HFF-Myc (cell line): ENCODE measurements at regions not wholly inside any gene's neighbourhood (a gene's known extent, or its start where the extent isn't known, plus 50 kb on each side); places are given as distances from the start of the nearest gene placed in this dataset.

Source experiments
- DNase-seq: peaks from one replicate; pipeline ENCODE4 v3.0.0-alpha.2; 2011; ENCODE audit warnings: low read depth; ENCODE audit errors: extremely low read depth
- H3K4me3 ChIP-seq: replicated peaks from 2 replicates; pipeline ENCODE4 v1.5.1; 2011; ENCODE audit warnings: low read depth, mild to moderate bottlenecking, control low read depth, low read length
- CTCF ChIP-seq: IDR thresholded peaks from 2 replicates; pipeline ENCODE4 v1.5.1; 2012; ENCODE audit warnings: mild to moderate bottlenecking, low read depth, low read length, control low read depth; ENCODE audit errors: missing control alignments

GRCh38 chr4:152224721-152225420 is 311.0 kb downstream of the FBXW7 start:
- H3K4me3 ChIP-seq = no peak overlapping the region
- DNase-seq = no peak
- TF ChIP-seq CTCF = no peak

- H3K4me3 ChIP-seq = no peak overlapping the region
- DNase-seq = no peak
- TF ChIP-seq CTCF = no peak
Observed at GRCh38 chr4:152224223-152224622, 311.7 kb downstream of the FBXW7 start.

- DNase-seq = no peak
- H3K4me3 ChIP-seq = no peak overlapping the region
- no peak for TF ChIP-seq CTCF
Observed at GRCh38 chr4:152223600-152223999, 312.3 kb downstream of the FBXW7 start.

GRCh38 chr4:152221816-152222516 is 313.9 kb downstream of the FBXW7 start:
- TF ChIP-seq CTCF = no peak
- no peak for DNase-seq
- H3K4me3 ChIP-seq = no peak overlapping the region

- TF ChIP-seq CTCF = no peak
- H3K4me3 ChIP-seq = no peak overlapping the region
- DNase-seq = no peak
Observed at GRCh38 chr4:152220201-152220666, 315.7 kb downstream of the FBXW7 start.

- no peak for DNase-seq
- TF ChIP-seq CTCF = no peak
- H3K4me3 ChIP-seq = no peak overlapping the region
Observed at GRCh38 chr4:152218576-152218975, 317.3 kb downstream of the FBXW7 start.
